GM18507 (cell line): ENCODE measurements at regions not wholly inside any gene's neighbourhood (a gene's known extent, or its start where the extent isn't known, plus 50 kb on each side); places are given as distances from the start of the nearest gene placed in this dataset.

Experiments used
- DNase-seq: peaks from one replicate; pipeline ENCODE4 v3.0.0; 2011; ENCODE audit warnings: low read depth; ENCODE audit not compliant: insufficient read length; ENCODE audit errors: extremely low spot score
- FAIRE-seq: peaks from 2 replicates; lab custom pipeline; 2011; peaks lifted over from hg19 to GRCh38; lab: Jason Lieb, UNC

GRCh38 chr22:48906216-48906835, 921.3 kb downstream of the BRD1 start:
- DNase-seq (no peak), FAIRE-seq (no peak)

GRCh38 chr22:48905206-48905975, 922.3 kb downstream of the BRD1 start:
- no peak for DNase-seq
- no peak for FAIRE-seq

- FAIRE-seq (no peak), DNase-seq (no peak)
Measured at GRCh38 chr22:48902983-48903650, 924.6 kb downstream of the BRD1 start.

- FAIRE-seq (no peak), DNase-seq (no peak)
Measured at GRCh38 chr22:48902001-48902869, 925.4 kb downstream of the BRD1 start.

GRCh38 chr22:48901324-48901723, 926.3 kb downstream of the BRD1 start:
- FAIRE-seq: no peak
- no peak for DNase-seq

GRCh38 chr22:48900626-48901025, 927.0 kb downstream of the BRD1 start:
- FAIRE-seq: no peak
- no peak for DNase-seq

GRCh38 chr22:48900327-48900597, 927.4 kb downstream of the BRD1 start:
- DNase-seq (no peak), FAIRE-seq (no peak)

GRCh38 chr22:48899523-48900326, 927.9 kb downstream of the BRD1 start:
- DNase-seq (no peak), FAIRE-seq (no peak)

GRCh38 chr22:48898524-48899250, 929.0 kb downstream of the BRD1 start:
- no peak for FAIRE-seq
- DNase-seq: no peak

GRCh38 chr22:48897645-48898370, 929.9 kb downstream of the BRD1 start:
- no peak for FAIRE-seq

GRCh38 chr22:48896766-48897644, 930.7 kb downstream of the BRD1 start:
- DNase-seq (no peak), FAIRE-seq (no peak)

More at GRCh38 chr22:48897645-48898370, 929.9 kb downstream of the BRD1 start:
- DNase-seq: no peak

- FAIRE-seq: no peak
Measured at GRCh38 chr22:48895831-48896765, 931.6 kb downstream of the BRD1 start.

GRCh38 chr22:48895336-48895735, 932.3 kb downstream of the BRD1 start:
- no peak for FAIRE-seq
- DNase-seq: no peak

More at GRCh38 chr22:48895831-48896765, 931.6 kb downstream of the BRD1 start:
- no peak for DNase-seq

- FAIRE-seq (no peak), DNase-seq (no peak)
Measured at GRCh38 chr22:48894804-48895250, 932.8 kb downstream of the BRD1 start.

- no peak for FAIRE-seq
Measured at GRCh38 chr22:48894064-48894671, 933.5 kb downstream of the BRD1 start.

More at GRCh38 chr22:48894064-48894671, 933.5 kb downstream of the BRD1 start:
- DNase-seq: no peak
